Small intestine (tissue), 7 donors: ENCODE measurements at regions not wholly inside any gene's neighbourhood (a gene's known extent, or its start where the extent isn't known, plus 50 kb on each side); places are given as distances from the start of the nearest gene placed in this dataset.

ENCODE experiments used
- DNase-seq, 2 donors: peaks; one replicate each; pipeline versions ENCODE4 v3.0.0 to v3.0.0-alpha.2; 2013
- FAIRE-seq: peaks from 2 replicates; lab custom pipeline; 2012; peaks lifted over from hg19 to GRCh38; lab: Jason Lieb, UNC
- H3K27ac ChIP-seq, 3 donors: one replicate each; pipeline ENCODE4 v1.5.1; 2013; ENCODE audit warnings: low read length in 2 of 3, mild to moderate bottlenecking in 2 of 3, control low read depth in 1 of 3, inconsistent platforms in 1 of 3, low read depth in 1 of 3, moderate library complexity in 1 of 3
- H3K27me3 ChIP-seq, 3 donors: one replicate each; pipeline ENCODE4 v1.6.1; 2013; ENCODE audit warnings: low read length in 3 of 3, inconsistent platforms in 1 of 3; ENCODE audit not compliant: control insufficient read depth in 3 of 3, insufficient read depth in 3 of 3
- H3K36me3 ChIP-seq, 3 donors: one replicate each; pipeline ENCODE4 v1.6.1; 2013; ENCODE audit warnings: low read length in 3 of 3, inconsistent platforms in 1 of 3, low read depth in 1 of 3, mild to moderate bottlenecking in 1 of 3, moderate library complexity in 1 of 3; ENCODE audit not compliant: control insufficient read depth in 3 of 3, insufficient read depth in 2 of 3
- H3K4me1 ChIP-seq, 3 donors: one replicate each; pipeline ENCODE4 v1.6.1; 2013; ENCODE audit warnings: low read length in 2 of 3, inconsistent platforms in 1 of 3, low read depth in 1 of 3, mild to moderate bottlenecking in 1 of 3, moderate library complexity in 1 of 3; ENCODE audit not compliant: control insufficient read depth in 3 of 3, insufficient read depth in 2 of 3
- H3K4me3 ChIP-seq, 3 donors: one replicate each; pipeline ENCODE4 v1.5.1; 2013; ENCODE audit warnings: low read length in 3 of 3, control low read depth in 1 of 3, inconsistent platforms in 1 of 3, low read depth in 1 of 3, mild to moderate bottlenecking in 1 of 3, moderate library complexity in 1 of 3
- H3K9me3 ChIP-seq, 2 donors: one replicate each; pipeline ENCODE4 v1.6.1; 2013; ENCODE audit warnings: low read depth in 1 of 2, low read length in 1 of 2; ENCODE audit not compliant: control insufficient read depth in 2 of 2, insufficient read depth in 1 of 2
- WGBS, 3 donors: extraction: QIAGEN DNeasy Blood & Tissue Kit; methylation state at CpG; one replicate each; pipeline ENCODE4 v1.1.7; 2013; 5-methylcytosine and 5-hydroxymethylcytosine counted together
- donor health status: healthy with polysubstance abuse.
- donor health status: control.
- donor health status: control.
- donor health status: Bipolar disorder and iron deficiency.
- donor health status: healthy.

DNA sequence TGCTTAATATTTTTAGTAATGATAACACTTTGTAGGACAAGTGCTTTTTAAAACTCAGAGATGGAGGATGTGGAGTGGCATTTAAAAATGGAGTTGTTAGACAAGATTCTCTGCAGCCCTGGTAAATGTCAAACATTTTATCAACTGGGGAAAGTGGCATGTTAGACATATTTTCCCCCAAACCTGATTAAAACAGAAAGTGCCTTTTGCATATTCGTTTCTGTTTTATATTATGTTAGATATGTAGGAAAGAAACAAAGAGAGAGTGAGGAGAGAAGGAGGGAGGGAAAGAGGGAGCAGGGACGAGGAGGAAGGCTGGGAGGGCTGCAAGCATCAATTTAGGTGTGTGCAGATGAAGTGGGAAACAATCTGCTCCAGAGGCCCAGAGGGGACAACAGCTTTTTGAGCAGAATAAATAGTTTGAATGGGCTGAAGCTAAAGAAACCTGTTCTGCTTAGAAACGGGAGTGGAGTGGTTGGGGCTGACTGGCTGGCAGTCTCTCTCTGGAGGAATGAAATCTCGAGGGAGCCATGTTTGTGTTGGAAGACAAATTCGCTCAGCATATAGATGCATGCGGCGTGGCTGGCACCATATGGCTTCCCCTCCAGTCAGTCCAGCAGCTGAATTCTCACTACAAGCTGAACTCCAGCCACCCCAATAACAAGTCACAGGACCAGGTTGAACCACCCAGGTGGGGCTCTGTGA is 502.2 kb downstream of the AJAP1 start:
- Histone ChIP-seq H3K36me3 (no peaks in the 10 kb centered on the region), H3K9me3 (peaks cover 0 to 5% of the 10 kb centered on the region in 2 donors), H3K27ac (no peak overlapping the region), H3K4me1 (no peaks in the 10 kb centered on the region), H3K4me3 (no peak overlapping the region), H3K27me3 (peaks cover 0 to 4% (median 0%) of the 10 kb centered on the region in 3 donors)
- FAIRE-seq (no peak), DNase-seq (no peak)
- 54 to 62% (median 55%) methylated on average over 7 of the region's 7 CpGs for WGBS, 3 donors

DNA sequence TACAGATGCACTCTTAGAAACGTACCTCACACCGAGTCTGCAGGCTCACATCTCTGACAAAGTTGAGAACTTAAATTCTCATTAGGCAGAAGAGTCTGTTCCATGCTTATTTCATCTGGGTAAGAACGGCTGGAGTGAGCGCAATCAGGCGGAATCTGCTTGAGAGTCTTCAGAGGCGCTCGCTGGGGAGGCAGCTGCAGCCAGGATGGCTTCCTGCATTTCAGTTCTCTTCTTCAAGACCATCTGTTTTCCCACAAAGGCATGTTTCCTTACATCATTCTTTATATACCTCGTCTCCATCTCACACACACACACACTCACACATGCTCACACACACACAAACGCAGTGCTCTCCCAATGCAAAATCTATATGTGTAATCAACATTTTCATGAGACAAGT is 497.1 kb downstream of the AJAP1 start:
- no peak overlapping the region for H3K4me3 ChIP-seq
- H3K36me3 ChIP-seq = no peaks in the 10 kb centered on the region
- H3K4me1 ChIP-seq = no peaks in the 10 kb centered on the region
- no peak for FAIRE-seq
- H3K27ac ChIP-seq = no peak overlapping the region
- H3K9me3 ChIP-seq = peaks cover 0 to 5% of the 10 kb centered on the region in 2 donors
- peaks cover 0 to 2% (median 0%) of the 10 kb centered on the region in 3 donors for H3K27me3 ChIP-seq
- 78 to 84% (median 80%) methylated on average over 9 of the region's 9 CpGs for WGBS, 3 donors
- no peak for DNase-seq

DNA sequence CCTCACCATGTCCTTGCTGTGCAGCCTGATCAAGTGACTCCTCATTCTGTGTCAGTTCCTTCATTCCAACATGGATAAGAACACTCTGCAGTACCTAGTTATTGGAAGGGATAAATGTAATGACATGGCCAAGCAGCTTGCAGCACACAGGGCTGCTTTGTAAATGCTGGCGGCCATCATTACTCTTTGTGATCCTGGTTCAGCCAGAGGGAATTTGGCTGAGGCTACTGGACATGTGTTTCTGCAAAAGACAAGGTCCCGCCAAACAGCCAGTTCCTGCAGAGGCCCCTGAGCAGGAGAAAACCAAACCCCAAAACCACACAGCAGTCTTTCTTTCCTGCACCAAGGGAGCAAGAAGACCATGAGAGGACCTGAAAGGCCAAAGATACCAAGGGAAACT is 495.8 kb downstream of the AJAP1 start:
- H3K27me3 ChIP-seq = no peaks in the 10 kb centered on the region
- no peak for DNase-seq
- no peak overlapping the region for H3K27ac ChIP-seq
- WGBS, 3 donors = 87 to 91% (median 88%) methylated on average over 2 of the region's 2 CpGs
- no peaks in the 10 kb centered on the region for H3K4me1 ChIP-seq
- no peak for FAIRE-seq
- no peaks in the 10 kb centered on the region for H3K36me3 ChIP-seq
- H3K9me3 ChIP-seq = no peaks in the 10 kb centered on the region
- no peak overlapping the region for H3K4me3 ChIP-seq

GRCh38 chr1:5147806-5148205 is 493.4 kb downstream of the AJAP1 start:
- WGBS, 3 donors = 41 to 58% (median 54%) methylated on average over 1 of the region's 1 CpG
- DNase-seq = no peak
- Histone ChIP-seq H3K27me3 (no peaks in the 10 kb centered on the region), H3K4me1 (no peaks in the 10 kb centered on the region), H3K36me3 (no peaks in the 10 kb centered on the region), H3K9me3 (no peaks in the 10 kb centered on the region), H3K27ac (no peak overlapping the region), H3K4me3 (no peak overlapping the region)
- FAIRE-seq = no peak

- DNase-seq (no peak), FAIRE-seq (no peak)
- no peaks in the 10 kb centered on the region for H3K4me1 ChIP-seq
- WGBS, 3 donors = 71 to 77% (median 73%) methylated on average over 3 of the region's 3 CpGs
- no peak overlapping the region for H3K4me3 ChIP-seq
- H3K36me3 ChIP-seq = no peaks in the 10 kb centered on the region
- no peak overlapping the region for H3K27ac ChIP-seq
- H3K27me3 ChIP-seq = no peaks in the 10 kb centered on the region
- no peaks in the 10 kb centered on the region for H3K9me3 ChIP-seq
Measured at GRCh38 chr1:5142389-5142788, 488.0 kb downstream of the AJAP1 start.

- no peaks in the 10 kb centered on the region for H3K27me3 ChIP-seq
- H3K4me3 ChIP-seq = no peak overlapping the region
- H3K9me3 ChIP-seq = no peaks in the 10 kb centered on the region
- DNase-seq = no peak
- FAIRE-seq = no peak
- no peaks in the 10 kb centered on the region for H3K36me3 ChIP-seq
- H3K27ac ChIP-seq = no peak overlapping the region
- no peaks in the 10 kb centered on the region for H3K4me1 ChIP-seq
- 78 to 86% (median 84%) methylated on average over 4 of the region's 4 CpGs for WGBS, 3 donors
Measured at GRCh38 chr1:5141750-5142149, 487.3 kb downstream of the AJAP1 start.

GRCh38 chr1:5140962-5141361 is 486.6 kb downstream of the AJAP1 start:
- Histone ChIP-seq H3K9me3 (no peaks in the 10 kb centered on the region), H3K36me3 (no peaks in the 10 kb centered on the region), H3K27ac (no peak overlapping the region), H3K27me3 (no peaks in the 10 kb centered on the region), H3K4me3 (no peak overlapping the region), H3K4me1 (no peaks in the 10 kb centered on the region)
- WGBS, 3 donors = 61 to 79% (median 64%) methylated on average over 1 of the region's 1 CpG
- DNase-seq (no peak), FAIRE-seq (no peak)

DNA sequence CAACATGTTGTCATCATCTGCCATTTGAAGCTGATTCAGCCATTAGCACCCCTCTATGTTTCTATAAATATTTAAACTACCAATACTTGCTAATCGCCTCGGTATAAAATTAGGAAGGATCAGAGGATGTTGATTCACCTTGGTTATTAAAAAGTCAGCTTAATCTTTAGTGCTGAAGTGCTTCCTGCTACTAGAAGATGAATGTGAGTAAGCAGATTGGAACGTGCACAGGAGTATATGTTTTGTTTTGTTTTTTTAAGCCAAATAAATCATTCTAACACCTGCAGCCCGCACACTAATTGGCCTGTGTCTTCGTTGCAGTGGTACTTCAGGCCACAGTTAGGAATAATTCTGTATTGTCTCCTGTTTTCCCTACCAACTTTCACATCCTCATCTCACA is 485.7 kb downstream of the AJAP1 start:
- no peaks in the 10 kb centered on the region for H3K27me3 ChIP-seq
- H3K9me3 ChIP-seq = no peaks in the 10 kb centered on the region
- H3K36me3 ChIP-seq = no peaks in the 10 kb centered on the region
- no peak overlapping the region for H3K4me3 ChIP-seq
- no peak for DNase-seq
- no peaks in the 10 kb centered on the region for H3K4me1 ChIP-seq
- H3K27ac ChIP-seq = no peak overlapping the region
- WGBS, 3 donors = 63 to 70% (median 64%) methylated on average over 5 of the region's 5 CpGs
- no peak for FAIRE-seq
